Muscle layer of duodenum (tissue), 2 donors: ENCODE measurements at regions not wholly inside any gene's neighbourhood (a gene's known extent, or its start where the extent isn't known, plus 50 kb on each side); places are given as distances from the start of the nearest gene placed in this dataset.

Experiments used
- H3K27ac ChIP-seq: one replicate; pipeline ENCODE4 v1.7.0; 2013; ENCODE audit warnings: mild to moderate bottlenecking, low read length
- H3K27me3 ChIP-seq: one replicate; pipeline ENCODE4 v1.7.0; 2013; ENCODE audit warnings: low read depth, mild to moderate bottlenecking, control low read depth, low read length
- H3K36me3 ChIP-seq, 2 donors: one replicate each; pipeline ENCODE4 v1.7.0; 2013; ENCODE audit warnings: low read length in 2 of 2, control low read depth in 1 of 2, mild to moderate bottlenecking in 1 of 2; ENCODE audit not compliant: insufficient read depth in 2 of 2, control insufficient read depth in 1 of 2
- H3K4me1 ChIP-seq, 2 donors: one replicate each; pipeline ENCODE4 v1.7.0; 2013; ENCODE audit warnings: low read length in 2 of 2, mild to moderate bottlenecking in 2 of 2, control low read depth in 1 of 2, moderate library complexity in 1 of 2; ENCODE audit not compliant: insufficient read depth in 2 of 2, control insufficient read depth in 1 of 2
- H3K4me3 ChIP-seq, 2 donors: one replicate each; pipeline ENCODE4 v1.7.0; 2013; ENCODE audit warnings: low read length in 2 of 2, low read depth in 1 of 2, mild to moderate bottlenecking in 1 of 2
- H3K9me3 ChIP-seq, 2 donors: one replicate each; pipeline ENCODE4 v1.7.0; 2013; ENCODE audit warnings: low read length in 2 of 2, control low read depth in 1 of 2, mild to moderate bottlenecking in 1 of 2; ENCODE audit not compliant: control insufficient read depth in 1 of 2
- donor health status: healthy.

DNA sequence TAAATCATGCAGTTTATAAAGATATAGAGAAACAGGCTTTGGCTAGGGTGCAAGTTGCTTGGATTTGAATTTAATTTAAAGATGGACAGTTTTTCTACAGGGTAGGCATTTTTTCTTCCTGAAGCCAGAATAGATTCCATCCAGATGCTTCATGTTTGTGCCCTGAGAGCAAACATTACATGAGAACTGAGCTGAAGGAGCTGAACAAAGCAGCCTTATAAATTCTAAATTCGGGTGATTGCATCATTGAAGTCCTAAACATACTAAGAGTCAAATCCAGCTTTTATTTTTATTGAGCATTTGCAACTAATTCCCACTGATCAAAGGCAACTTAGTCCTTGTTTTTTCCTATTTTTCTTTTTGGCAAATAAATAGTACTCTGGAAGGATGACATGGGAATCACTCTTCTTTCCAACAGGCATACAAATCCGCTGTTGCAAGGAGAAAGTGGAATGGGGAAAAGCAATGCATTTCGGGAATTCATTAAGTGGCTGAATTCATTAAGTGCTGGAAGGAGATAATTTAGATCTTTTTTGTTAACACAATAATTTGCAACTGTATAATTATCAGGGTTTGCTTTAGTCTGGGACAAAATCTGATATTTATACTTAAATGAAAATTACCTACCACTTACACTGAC is 828.0 kb downstream of the SLC4A3 start:
- no peaks in the 10 kb centered on the region for H3K27me3 ChIP-seq
- H3K9me3 ChIP-seq = no peaks in the 10 kb centered on the region
- no peaks in the 10 kb centered on the region for H3K36me3 ChIP-seq
- no peaks in the 10 kb centered on the region for H3K4me1 ChIP-seq
- no peak overlapping the region for H3K27ac ChIP-seq
- no peak overlapping the region for H3K4me3 ChIP-seq

DNA sequence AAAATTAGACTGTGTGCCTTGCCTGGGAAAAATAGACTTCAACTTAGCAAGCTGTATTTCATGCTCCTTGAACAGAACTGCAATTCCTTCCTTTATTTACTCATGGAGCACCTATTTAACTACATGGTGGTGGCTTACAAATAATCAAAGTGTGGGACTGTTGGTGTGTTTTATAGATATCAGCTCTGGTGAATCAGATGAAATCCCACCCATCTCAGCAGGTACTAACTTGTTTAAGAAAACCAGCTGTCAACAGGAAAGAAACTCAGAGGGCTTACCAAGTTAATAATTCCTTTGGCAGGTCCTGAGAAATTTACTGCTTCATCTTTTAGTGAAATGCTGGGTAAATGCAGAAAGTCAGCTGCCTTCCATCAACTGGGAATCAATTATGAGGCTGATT is 830.6 kb downstream of the SLC4A3 start:
- no peaks in the 10 kb centered on the region for H3K27me3 ChIP-seq

GRCh38 chr2:220460257-220460985 is 833.0 kb downstream of the SLC4A3 start:
- H3K4me1 ChIP-seq = no peaks in the 10 kb centered on the region
- no peak overlapping the region for H3K4me3 ChIP-seq
- no peaks in the 10 kb centered on the region for H3K9me3 ChIP-seq
- no peaks in the 10 kb centered on the region for H3K27me3 ChIP-seq
- no peak overlapping the region for H3K27ac ChIP-seq
- H3K36me3 ChIP-seq = no peaks in the 10 kb centered on the region

More for the DNA sequence above, 830.6 kb downstream of the SLC4A3 start:
- Histone ChIP-seq H3K9me3 (no peaks in the 10 kb centered on the region), H3K4me1 (no peaks in the 10 kb centered on the region), H3K27ac (no peak overlapping the region), H3K36me3 (no peaks in the 10 kb centered on the region), H3K4me3 (no peak overlapping the region)

GRCh38 chr2:220463876-220464275 is 836.4 kb downstream of the SLC4A3 start:
- Histone ChIP-seq H3K4me1 (no peaks in the 10 kb centered on the region), H3K27ac (no peak overlapping the region), H3K4me3 (no peak overlapping the region), H3K27me3 (no peaks in the 10 kb centered on the region), H3K9me3 (no peaks in the 10 kb centered on the region), H3K36me3 (no peaks in the 10 kb centered on the region)

GRCh38 chr2:220465700-220466099 is 838.3 kb downstream of the SLC4A3 start:
- no peaks in the 10 kb centered on the region for H3K4me1 ChIP-seq
- no peaks in the 10 kb centered on the region for H3K27me3 ChIP-seq
- H3K36me3 ChIP-seq = no peaks in the 10 kb centered on the region
- H3K27ac ChIP-seq = no peak overlapping the region
- no peak overlapping the region for H3K4me3 ChIP-seq
- H3K9me3 ChIP-seq = no peaks in the 10 kb centered on the region

GRCh38 chr2:220466251-220466691 is 838.8 kb downstream of the SLC4A3 start:
- no peaks in the 10 kb centered on the region for H3K36me3 ChIP-seq
- no peak overlapping the region for H3K27ac ChIP-seq
- H3K4me1 ChIP-seq = no peaks in the 10 kb centered on the region
- H3K9me3 ChIP-seq = no peaks in the 10 kb centered on the region
- H3K4me3 ChIP-seq = no peak overlapping the region
- no peaks in the 10 kb centered on the region for H3K27me3 ChIP-seq

DNA sequence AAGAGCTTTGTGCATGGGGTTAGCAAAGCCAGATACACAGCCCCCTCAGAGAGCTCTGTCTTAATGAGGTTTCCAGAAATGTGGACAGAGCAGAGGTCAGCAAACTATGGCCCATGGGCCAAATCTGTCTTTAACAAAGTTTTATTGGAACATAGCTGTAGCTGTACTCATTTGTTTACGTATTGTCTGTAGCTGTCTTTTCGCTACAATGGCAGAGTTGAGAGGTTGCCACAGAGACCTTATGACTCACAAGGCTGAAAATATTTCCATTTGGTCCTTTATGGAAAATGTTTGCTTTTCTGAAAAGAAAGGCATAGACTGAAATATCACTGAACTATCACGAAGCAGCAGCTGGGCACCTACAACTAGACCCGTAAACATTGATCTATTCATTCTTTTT is 841.8 kb downstream of the SLC4A3 start:
- no peaks in the 10 kb centered on the region for H3K4me1 ChIP-seq
- no peak overlapping the region for H3K27ac ChIP-seq
- H3K4me3 ChIP-seq = no peak overlapping the region
- H3K27me3 ChIP-seq = no peaks in the 10 kb centered on the region
- no peaks in the 10 kb centered on the region for H3K9me3 ChIP-seq
- no peaks in the 10 kb centered on the region for H3K36me3 ChIP-seq

DNA sequence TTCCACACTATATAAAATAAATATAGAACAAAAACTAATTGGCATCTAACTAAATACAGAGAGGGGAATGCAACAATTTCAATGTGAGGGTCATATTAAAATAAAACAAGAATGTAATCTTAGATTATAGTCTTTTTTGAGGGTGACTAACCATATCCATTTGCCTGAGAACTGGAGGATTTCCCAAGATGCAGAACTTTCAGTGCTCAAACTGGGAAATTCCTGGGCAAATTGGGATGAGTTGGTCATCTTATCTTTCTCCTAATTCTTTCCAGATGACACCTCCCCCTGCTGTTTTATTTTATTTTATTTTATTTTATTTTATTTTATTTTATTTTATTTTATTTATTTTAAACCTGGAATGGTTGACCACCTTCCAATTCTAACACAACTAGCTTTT is 846.2 kb downstream of the SLC4A3 start:
- H3K27me3 ChIP-seq = no peaks in the 10 kb centered on the region
- no peaks in the 10 kb centered on the region for H3K36me3 ChIP-seq

GRCh38 chr2:220476877-220477276 is 849.4 kb downstream of the SLC4A3 start:
- Histone ChIP-seq H3K27ac (no peak overlapping the region), H3K4me1 (no peaks in the 10 kb centered on the region)

More for the DNA sequence above, 846.2 kb downstream of the SLC4A3 start:
- Histone ChIP-seq H3K4me1 (no peaks in the 10 kb centered on the region), H3K9me3 (no peaks in the 10 kb centered on the region), H3K4me3 (no peak overlapping the region), H3K27ac (no peak overlapping the region)

DNA sequence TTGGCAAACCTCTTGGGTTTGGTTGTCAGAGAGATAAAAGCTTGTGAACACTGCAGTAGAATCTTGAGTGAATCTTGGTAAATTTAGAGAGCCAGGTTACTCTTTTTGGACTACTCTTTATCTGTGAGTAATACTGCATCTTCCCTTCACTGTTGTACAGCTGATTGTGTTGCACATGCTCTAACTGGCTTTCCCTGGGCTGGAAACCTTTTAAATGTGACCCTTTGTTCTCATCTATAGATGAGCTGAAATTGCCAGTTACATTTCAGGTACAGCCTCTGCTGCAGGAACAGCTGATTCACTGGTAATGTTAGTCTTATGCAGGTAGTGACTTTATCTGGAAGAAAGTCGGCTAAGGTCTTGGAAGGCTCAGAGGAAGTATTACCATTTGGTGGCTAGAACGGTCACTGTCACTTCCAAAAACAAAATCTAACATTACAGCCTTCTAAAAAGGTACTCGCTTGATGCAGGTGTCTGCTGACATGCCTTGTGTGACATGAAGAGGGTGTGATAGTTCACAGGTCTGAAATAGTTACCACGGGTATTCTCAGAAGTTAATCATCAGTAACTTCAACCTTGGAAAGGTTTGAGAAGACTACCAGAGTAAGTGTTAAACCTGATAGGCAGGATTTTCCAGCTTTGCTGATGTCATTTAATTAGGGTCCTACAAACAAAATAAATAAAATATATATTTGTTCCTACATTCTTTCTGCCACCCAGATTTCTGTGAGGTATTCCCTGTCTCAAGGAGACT is 851.1 kb downstream of the SLC4A3 start:
- no peak overlapping the region for H3K4me3 ChIP-seq
- no peaks in the 10 kb centered on the region for H3K9me3 ChIP-seq
- no peaks in the 10 kb centered on the region for H3K36me3 ChIP-seq
- no peaks in the 10 kb centered on the region for H3K4me1 ChIP-seq
- no peaks in the 10 kb centered on the region for H3K27me3 ChIP-seq
- no peak overlapping the region for H3K27ac ChIP-seq

More at GRCh38 chr2:220476877-220477276, 849.4 kb downstream of the SLC4A3 start:
- Histone ChIP-seq H3K27me3 (no peaks in the 10 kb centered on the region), H3K4me3 (no peak overlapping the region), H3K36me3 (no peaks in the 10 kb centered on the region), H3K9me3 (no peaks in the 10 kb centered on the region)

DNA sequence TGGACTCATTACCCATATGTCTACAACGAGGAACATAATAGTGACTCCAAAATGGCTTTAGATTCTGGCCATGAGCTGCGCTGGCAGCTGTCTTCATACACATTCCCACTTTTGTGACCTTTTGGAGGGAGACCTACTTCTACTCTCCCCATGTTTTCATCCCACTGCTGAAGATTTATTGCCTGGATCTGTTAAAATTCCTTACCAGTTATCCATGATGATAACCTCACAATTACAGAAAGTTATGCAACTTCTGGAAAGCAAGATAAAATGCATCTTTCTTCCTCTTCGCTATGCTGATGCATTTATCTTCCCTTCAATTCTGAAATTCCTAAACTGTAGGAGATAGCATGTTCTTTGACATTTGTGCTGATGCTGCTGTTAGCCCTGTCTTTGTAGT is 855.3 kb downstream of the SLC4A3 start:
- H3K27me3 ChIP-seq = no peaks in the 10 kb centered on the region
- no peaks in the 10 kb centered on the region for H3K4me1 ChIP-seq
- no peaks in the 10 kb centered on the region for H3K36me3 ChIP-seq
- no peak overlapping the region for H3K4me3 ChIP-seq
- H3K9me3 ChIP-seq = no peaks in the 10 kb centered on the region
- H3K27ac ChIP-seq = no peak overlapping the region
